Caco-2 (cell line): ENCODE measurements at regions not wholly inside any gene's neighbourhood (a gene's known extent, or its start where the extent isn't known, plus 50 kb on each side); places are given as distances from the start of the nearest gene placed in this dataset.

ENCODE experiments used
- BruUV-seq: library from RNA; stranded (reverse); fragments of 400-500 nt; replicated peaks from 2 replicates; lab custom pipeline; 2021; lab: Mats Ljungman, UMichigan
- CTCF ChIA-PET: fragments of 300-600 bp; sonication (Branson Sonifier 250); formaldehyde crosslinking; loops from one replicate; lab custom pipeline; 2022; ENCODE audit warnings: antibody characterized with exemption; lab: Charles Lee
- POLR2A ChIA-PET: fragments of 300-600 bp; sonication (Branson Sonifier 250); formaldehyde crosslinking; loops from one replicate; lab custom pipeline; 2022; ENCODE audit warnings: antibody characterized with exemption; lab: Charles Lee
- DNase-seq, 2 experiments: peaks; one replicate each; pipeline versions ENCODE4 v3.0.0 to v3.0.0-alpha.2; 2020 to 2022
- H3K27me3 ChIP-seq: replicated peaks from 2 replicates; pipeline ENCODE4 v1.6.0; 2011; ENCODE audit warnings: low read length; ENCODE audit not compliant: control insufficient read depth, insufficient read depth
- H3K36me3 ChIP-seq: 2 replicates; pipeline ENCODE4 v1.5.1; 2011; ENCODE audit warnings: low read length; ENCODE audit not compliant: control insufficient read depth, insufficient read depth
- H3K4me1 ChIP-seq: fragments of 250-450 bp; sonication (Bioruptor Pico); 2 replicates; pipeline ENCODE4 v1.5.1; 2020; ENCODE audit warnings: mild to moderate bottlenecking
- H3K4me3 ChIP-seq: 2 replicates; pipeline ENCODE4 v1.5.1; 2011; ENCODE audit warnings: low read depth, mild to moderate bottlenecking, control low read depth, low read length
- H3K9me3 ChIP-seq: fragments of 250-450 bp; sonication (Bioruptor Pico); 2 replicates; pipeline ENCODE4 v1.5.1; 2020; ENCODE audit warnings: mild to moderate bottlenecking, moderate library complexity
- H3K27ac Mint-ChIP-seq: one replicate; pipeline ENCODE4 v1.8.0; 2022; ENCODE audit warnings: mixed read lengths; ENCODE audit not compliant: unreplicated experiment
- H3K27me3 Mint-ChIP-seq: one replicate; pipeline ENCODE4 v1.8.0; 2022; ENCODE audit warnings: mixed read lengths; ENCODE audit not compliant: insufficient read depth, unreplicated experiment
- H3K36me3 Mint-ChIP-seq: one replicate; pipeline ENCODE4 v1.8.0; 2022; ENCODE audit warnings: mild to moderate bottlenecking, mixed read lengths; ENCODE audit not compliant: insufficient read depth, unreplicated experiment
- H3K4me1 Mint-ChIP-seq: one replicate; pipeline ENCODE4 v1.8.0; 2022; ENCODE audit warnings: low read depth, mixed read lengths; ENCODE audit not compliant: unreplicated experiment
- H3K4me3 Mint-ChIP-seq: one replicate; pipeline ENCODE4 v1.8.0; 2022; ENCODE audit warnings: mild to moderate bottlenecking, moderate library complexity, mixed read lengths; ENCODE audit not compliant: unreplicated experiment
- H3K9me3 Mint-ChIP-seq: one replicate; pipeline ENCODE4 v1.8.0; 2022; ENCODE audit warnings: mixed read lengths; ENCODE audit not compliant: unreplicated experiment
- CTCF ChIP-seq, 2 experiments: fragments of 200-600 bp in 1 of 2; IDR thresholded peaks; 1 replicate in 1 of 2; 2 replicates in 1 of 2; pipeline versions ENCODE4 v1.5.1 to v1.8.0; 2011 to 2022; ENCODE audit warnings: antibody characterized with exemption in 1 of 2, control low read depth in 1 of 2, inconsistent platforms in 1 of 2, low read depth in 1 of 2, low read length in 1 of 2, mild to moderate bottlenecking in 1 of 2, moderate library complexity in 1 of 2; ENCODE audit not compliant: insufficient read depth in 1 of 2, severe bottlenecking in 1 of 2, unreplicated experiment in 1 of 2
- intact Hi-C: fragments of 100-400 bp; cut with micrococcal nuclease; formaldehyde crosslinking; loops from one replicate; pipeline ENCODE4 v1.10.0; 2022; ENCODE audit not compliant: unreplicated experiment

GRCh38 chr11:110786226-110786902 is 74.1 kb upstream of the ARHGAP20 start:
- H3K4me1 ChIP-seq: no peaks in the 10 kb centered on the region
- Mint-ChIP-seq H3K27me3 (peaks cover 14% of the 10 kb centered on the region), H3K27ac (no peak overlapping the region), H3K4me3 (no peak overlapping the region), H3K9me3 (peaks cover 10% of the 10 kb centered on the region), H3K36me3 (no peaks in the 10 kb centered on the region), H3K4me1 (no peaks in the 10 kb centered on the region)
- intact Hi-C loops: no loop called here
- POLR2A ChIA-PET: no interaction called here
- peaks cover 13% of the 10 kb centered on the region for H3K9me3 ChIP-seq
- DNase-seq: no peak
- BruUV-seq: no TSS peak
- no peaks in the 10 kb centered on the region for H3K27me3 ChIP-seq
- no peak overlapping the region for H3K4me3 ChIP-seq
- CTCF ChIA-PET: no interaction called here
- TF ChIP-seq CTCF (IDR thresholded peaks at IDR 0.05; ENCODE audit: insufficient read depth in 1 of 2, low read depth in 1 of 2, low read length in 1 of 2, severe bottlenecking in 1 of 2, unreplicated experiment in 1 of 2): no peak
- no peaks in the 10 kb centered on the region for H3K36me3 ChIP-seq

DNA sequence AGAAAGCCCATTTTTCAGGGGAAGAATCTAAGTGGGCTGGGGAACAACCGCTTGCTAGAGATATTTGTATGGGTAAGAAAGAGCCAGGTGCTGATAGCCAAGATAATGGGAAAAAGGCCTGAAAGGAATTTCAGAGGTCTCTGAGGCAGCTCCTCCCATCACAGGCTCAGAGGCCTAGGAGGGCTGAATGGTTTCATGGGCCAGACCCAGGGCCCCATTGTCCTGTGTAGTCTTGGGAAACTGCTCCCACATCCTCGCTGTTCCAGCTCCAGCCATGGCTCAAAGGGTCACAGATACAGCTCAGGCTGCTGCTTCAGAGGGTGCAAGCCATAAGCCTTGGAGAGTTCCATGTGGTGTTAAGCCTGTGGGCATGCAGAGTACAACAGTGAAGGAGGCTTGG is 73.2 kb upstream of the ARHGAP20 start:
- CTCF ChIA-PET: no interaction called here
- Histone ChIP-seq H3K9me3 (peaks cover 13% of the 10 kb centered on the region), H3K4me3 (no peak overlapping the region), H3K36me3 (no peaks in the 10 kb centered on the region), H3K4me1 (no peaks in the 10 kb centered on the region), H3K27me3 (no peaks in the 10 kb centered on the region)
- peaks cover 10% of the 10 kb centered on the region for H3K27me3 Mint-ChIP-seq
- intact Hi-C loops: no loop called here
- no peak overlapping the region for H3K4me3 Mint-ChIP-seq
- peaks cover 10% of the 10 kb centered on the region for H3K9me3 Mint-ChIP-seq
- TF ChIP-seq CTCF (IDR thresholded peaks at IDR 0.05; ENCODE audit: insufficient read depth in 1 of 2, low read depth in 1 of 2, low read length in 1 of 2, severe bottlenecking in 1 of 2, unreplicated experiment in 1 of 2): no peak
- DNase-seq: no peak
- H3K36me3 Mint-ChIP-seq: no peaks in the 10 kb centered on the region
- H3K27ac Mint-ChIP-seq: no peak overlapping the region
- POLR2A ChIA-PET: no interaction called here
- H3K4me1 Mint-ChIP-seq: no peaks in the 10 kb centered on the region
- BruUV-seq: no TSS peak

GRCh38 chr11:110782616-110783015 is 70.4 kb upstream of the ARHGAP20 start:
- H3K27me3 ChIP-seq: no peaks in the 10 kb centered on the region
- Mint-ChIP-seq H3K27me3 (peaks cover 2% of the 10 kb centered on the region), H3K4me1 (no peaks in the 10 kb centered on the region), H3K27ac (no peak overlapping the region), H3K4me3 (no peak overlapping the region), H3K9me3 (peaks cover 28% of the 10 kb centered on the region), H3K36me3 (no peaks in the 10 kb centered on the region)
- peaks cover 17% of the 10 kb centered on the region for H3K9me3 ChIP-seq
- no peaks in the 10 kb centered on the region for H3K4me1 ChIP-seq
- no peaks in the 10 kb centered on the region for H3K36me3 ChIP-seq
- no peak for TF ChIP-seq CTCF (IDR thresholded peaks at IDR 0.05; ENCODE audit: insufficient read depth in 1 of 2, low read depth in 1 of 2, low read length in 1 of 2, severe bottlenecking in 1 of 2, unreplicated experiment in 1 of 2)
- ChIA-PET POLR2A (no interaction called here), CTCF (no interaction called here)
- H3K4me3 ChIP-seq: no peak overlapping the region
- intact Hi-C loops: no loop called here
- BruUV-seq: no TSS peak
- DNase-seq: no peak
